ENCODE measurements at regions not wholly inside any gene's neighbourhood (a gene's known extent, or its start where the extent isn't known, plus 50 kb on each side); places are given as distances from the start of the nearest gene placed in this dataset.

DNA sequence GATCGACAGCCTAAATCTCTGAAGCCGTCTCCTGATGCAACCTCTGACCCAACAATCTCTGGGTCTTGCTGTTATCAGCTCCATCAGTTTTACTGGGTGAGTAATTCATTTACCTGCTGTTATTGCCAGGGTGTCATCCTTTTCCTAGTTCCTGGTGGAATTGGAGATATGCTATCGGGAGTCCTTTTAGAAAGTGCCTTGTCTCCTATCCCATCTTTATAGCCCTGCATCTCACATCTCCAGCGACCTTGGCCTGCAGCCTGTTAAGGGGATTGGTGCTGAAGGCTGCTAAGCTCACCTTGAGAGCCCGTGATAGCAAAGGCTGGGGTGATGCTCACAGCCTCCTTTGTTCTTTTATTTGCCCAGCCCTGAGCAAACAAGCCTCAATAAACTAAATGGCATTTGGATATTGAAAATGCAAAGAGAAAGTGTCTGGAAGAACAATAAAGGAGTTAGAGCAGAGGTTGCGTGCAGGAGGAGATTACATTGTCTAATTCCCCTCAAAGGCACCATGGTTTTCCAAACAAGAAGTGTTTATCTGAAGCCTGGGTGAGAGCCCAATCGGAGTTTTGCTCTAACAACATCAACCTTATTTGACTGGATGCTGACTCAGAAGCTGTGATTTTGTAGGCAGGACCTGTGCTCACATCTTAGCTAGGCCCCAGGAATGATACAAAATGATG lies 101.8 kb downstream of the RPLP1 start:
- H3K4me3 ChIP-seq (ENCODE audit: low read length in 2 of 2), result no peak overlapping the region
- H3K27me3 ChIP-seq (ENCODE audit: control insufficient read depth in 1 of 2, insufficient read depth in 2 of 2, low read length in 2 of 2), result no peaks in the 10 kb centered on the region
- peaks cover 10 to 11% of the 10 kb centered on the region in 2 donors for H3K9me3 ChIP-seq (ENCODE audit: control insufficient read depth in 2 of 2, low read length in 2 of 2)
- H3K4me1 ChIP-seq (ENCODE audit: control insufficient read depth, insufficient read depth, low read length), result no peaks in the 10 kb centered on the region
- no peaks in the 10 kb centered on the region for H3K36me3 ChIP-seq (ENCODE audit: control insufficient read depth in 2 of 2, insufficient read depth in 2 of 2, low read length in 2 of 2)
- H3K9ac ChIP-seq (ENCODE audit: low read length in 2 of 2), result no peak overlapping the region
- H3K27ac ChIP-seq (ENCODE audit: low read length), result no peak overlapping the region

DNA sequence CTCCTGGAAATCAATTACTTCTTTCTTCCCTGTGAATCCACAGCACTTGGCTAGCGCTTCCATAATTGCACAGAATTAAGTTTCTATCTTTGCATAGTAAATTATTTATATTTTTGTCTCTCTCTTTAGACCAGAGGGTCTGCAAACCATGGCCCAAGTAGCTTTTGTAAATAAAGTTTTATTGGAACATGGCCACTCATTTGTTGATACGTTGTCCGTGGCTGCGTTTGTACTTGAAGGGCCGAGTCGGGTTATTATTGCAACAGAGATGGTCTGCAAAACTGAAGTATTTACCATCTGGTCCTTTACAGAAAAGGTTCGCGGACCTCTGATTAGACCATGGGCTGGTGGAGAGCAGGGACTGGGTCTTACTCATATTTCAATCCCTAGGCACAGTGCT lies 102.5 kb downstream of the RPLP1 start:
- Histone ChIP-seq H3K4me3 (ENCODE audit: low read length in 2 of 2) (no peak overlapping the region), H3K27ac (ENCODE audit: low read length) (no peak overlapping the region), H3K9me3 (ENCODE audit: control insufficient read depth in 2 of 2, low read length in 2 of 2) (peaks cover 10 to 11% of the 10 kb centered on the region in 2 donors), H3K9ac (ENCODE audit: low read length in 2 of 2) (no peak overlapping the region), H3K36me3 (ENCODE audit: control insufficient read depth in 2 of 2, insufficient read depth in 2 of 2, low read length in 2 of 2) (no peaks in the 10 kb centered on the region), H3K4me1 (ENCODE audit: control insufficient read depth, insufficient read depth, low read length) (no peaks in the 10 kb centered on the region), H3K27me3 (ENCODE audit: control insufficient read depth in 1 of 2, insufficient read depth in 2 of 2, low read length in 2 of 2) (no peaks in the 10 kb centered on the region)

DNA sequence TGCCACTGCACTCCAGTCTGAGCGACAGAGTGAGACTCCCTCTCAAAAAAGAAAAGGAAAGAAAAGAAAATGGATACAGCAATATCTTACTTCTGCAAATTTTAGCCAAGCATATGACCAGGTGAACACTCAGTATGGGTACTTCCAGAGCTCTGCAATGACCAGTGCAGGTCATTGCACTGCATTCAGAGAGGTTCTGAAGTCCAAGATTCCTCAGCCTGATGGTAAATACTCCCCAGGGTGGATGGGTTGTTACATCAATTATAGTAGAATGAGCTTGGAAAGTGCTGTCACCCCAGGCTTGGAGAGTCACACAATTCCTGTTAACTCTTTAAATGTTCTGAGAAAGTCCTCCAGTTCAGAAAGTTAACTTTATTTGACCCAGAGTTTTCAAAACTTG lies 103.7 kb downstream of the RPLP1 start:
- no peak overlapping the region for H3K9ac ChIP-seq (ENCODE audit: low read length in 2 of 2)
- H3K36me3 ChIP-seq (ENCODE audit: control insufficient read depth in 2 of 2, insufficient read depth in 2 of 2, low read length in 2 of 2), result no peaks in the 10 kb centered on the region
- no peaks in the 10 kb centered on the region for H3K4me1 ChIP-seq (ENCODE audit: control insufficient read depth, insufficient read depth, low read length)
- H3K27me3 ChIP-seq (ENCODE audit: control insufficient read depth in 1 of 2, insufficient read depth in 2 of 2, low read length in 2 of 2), result peaks cover 2 to 5% of the 10 kb centered on the region in 2 donors
- no peak overlapping the region for H3K27ac ChIP-seq (ENCODE audit: low read length)
- no peak overlapping the region for H3K4me3 ChIP-seq (ENCODE audit: low read length in 2 of 2)
- peaks cover 8 to 11% of the 10 kb centered on the region in 2 donors for H3K9me3 ChIP-seq (ENCODE audit: control insufficient read depth in 2 of 2, low read length in 2 of 2)

DNA sequence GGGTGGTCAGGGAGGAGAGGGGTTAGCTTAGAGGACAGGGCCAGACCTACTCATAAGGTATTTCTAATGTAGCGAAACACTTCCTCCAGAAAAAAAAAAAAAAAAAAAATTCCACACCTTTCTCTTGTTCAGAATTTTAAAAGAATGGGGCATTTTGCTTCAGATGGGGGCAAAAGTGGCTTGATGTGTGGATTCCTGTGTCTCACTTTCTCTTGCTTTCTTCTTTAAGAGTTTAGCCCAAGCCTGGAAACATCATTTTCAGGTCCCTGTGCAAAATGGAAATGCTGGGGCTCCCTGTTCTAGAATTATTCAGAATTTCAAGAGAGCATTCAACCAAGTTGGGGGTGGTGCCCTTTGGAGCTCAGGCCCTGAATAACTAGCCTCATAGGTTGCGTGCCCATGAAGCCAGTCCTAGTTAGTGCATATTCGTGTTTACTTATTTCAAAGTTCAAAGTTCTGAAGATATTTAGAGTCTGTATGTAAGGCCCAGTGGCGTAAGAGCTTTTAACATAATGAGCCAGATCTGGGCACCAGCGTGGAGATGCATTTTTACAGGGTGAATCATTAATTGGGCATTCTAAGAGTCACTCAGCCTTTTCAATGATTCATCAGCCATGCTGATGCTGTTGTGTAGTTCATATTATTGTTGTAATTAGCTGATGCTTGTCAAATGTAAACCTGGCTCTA lies 104.5 kb downstream of the RPLP1 start:
- Histone ChIP-seq H3K4me3 (ENCODE audit: low read length in 2 of 2) (no peak overlapping the region), H3K36me3 (ENCODE audit: control insufficient read depth in 2 of 2, insufficient read depth in 2 of 2, low read length in 2 of 2) (no peaks in the 10 kb centered on the region), H3K27ac (ENCODE audit: low read length) (no peak overlapping the region), H3K9me3 (ENCODE audit: control insufficient read depth in 2 of 2, low read length in 2 of 2) (peaks cover 2 to 6% of the 10 kb centered on the region in 2 donors), H3K4me1 (ENCODE audit: control insufficient read depth, insufficient read depth, low read length) (no peaks in the 10 kb centered on the region), H3K27me3 (ENCODE audit: control insufficient read depth in 1 of 2, insufficient read depth in 2 of 2, low read length in 2 of 2) (peaks cover 2 to 9% of the 10 kb centered on the region in 2 donors), H3K9ac (ENCODE audit: low read length in 2 of 2) (no peak overlapping the region)

DNA sequence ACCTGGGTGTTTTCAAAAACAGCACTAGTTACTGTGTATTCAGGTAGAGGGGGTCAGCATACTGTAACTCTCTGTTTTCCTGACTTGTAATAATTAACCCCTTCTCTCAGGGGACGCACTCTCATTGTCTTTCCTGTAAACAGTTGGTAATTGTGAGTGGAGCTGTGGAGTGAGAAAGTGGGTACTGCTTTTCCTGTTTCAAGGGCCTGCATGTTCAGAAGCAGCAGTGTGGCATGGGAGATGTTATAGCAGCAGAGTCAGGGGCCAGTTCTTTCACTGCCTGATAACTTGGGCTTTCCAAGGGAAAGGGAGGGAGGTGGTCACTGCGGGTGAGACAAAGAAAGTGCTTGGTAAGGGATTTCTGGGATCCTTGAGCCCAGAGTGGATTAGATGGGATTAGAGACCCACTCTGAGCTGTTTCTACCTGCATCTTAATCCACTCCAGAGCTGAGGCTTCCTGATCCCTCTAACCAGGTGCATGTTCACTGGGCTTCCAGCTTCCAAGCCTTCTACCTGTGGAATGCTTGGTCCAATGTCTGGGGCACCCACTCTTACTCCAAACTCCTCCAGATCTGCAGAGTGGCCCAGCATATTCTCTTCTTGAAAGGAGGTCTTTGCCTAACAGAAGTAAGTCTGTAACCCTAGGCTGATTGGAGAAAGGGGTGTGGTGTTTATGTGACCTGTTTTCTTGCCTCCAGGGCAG lies 105.2 kb downstream of the RPLP1 start:
- H3K9ac ChIP-seq (ENCODE audit: low read length in 2 of 2), result no peak overlapping the region
- no peaks in the 10 kb centered on the region for H3K9me3 ChIP-seq (ENCODE audit: control insufficient read depth in 2 of 2, low read length in 2 of 2)
- peaks cover 2 to 9% of the 10 kb centered on the region in 2 donors for H3K27me3 ChIP-seq (ENCODE audit: control insufficient read depth in 1 of 2, insufficient read depth in 2 of 2, low read length in 2 of 2)
- H3K4me1 ChIP-seq (ENCODE audit: control insufficient read depth, insufficient read depth, low read length), result no peaks in the 10 kb centered on the region
- no peak overlapping the region for H3K4me3 ChIP-seq (ENCODE audit: low read length in 2 of 2)
- no peak overlapping the region for H3K27ac ChIP-seq (ENCODE audit: low read length)
- H3K36me3 ChIP-seq (ENCODE audit: control insufficient read depth in 2 of 2, insufficient read depth in 2 of 2, low read length in 2 of 2), result no peaks in the 10 kb centered on the region

DNA sequence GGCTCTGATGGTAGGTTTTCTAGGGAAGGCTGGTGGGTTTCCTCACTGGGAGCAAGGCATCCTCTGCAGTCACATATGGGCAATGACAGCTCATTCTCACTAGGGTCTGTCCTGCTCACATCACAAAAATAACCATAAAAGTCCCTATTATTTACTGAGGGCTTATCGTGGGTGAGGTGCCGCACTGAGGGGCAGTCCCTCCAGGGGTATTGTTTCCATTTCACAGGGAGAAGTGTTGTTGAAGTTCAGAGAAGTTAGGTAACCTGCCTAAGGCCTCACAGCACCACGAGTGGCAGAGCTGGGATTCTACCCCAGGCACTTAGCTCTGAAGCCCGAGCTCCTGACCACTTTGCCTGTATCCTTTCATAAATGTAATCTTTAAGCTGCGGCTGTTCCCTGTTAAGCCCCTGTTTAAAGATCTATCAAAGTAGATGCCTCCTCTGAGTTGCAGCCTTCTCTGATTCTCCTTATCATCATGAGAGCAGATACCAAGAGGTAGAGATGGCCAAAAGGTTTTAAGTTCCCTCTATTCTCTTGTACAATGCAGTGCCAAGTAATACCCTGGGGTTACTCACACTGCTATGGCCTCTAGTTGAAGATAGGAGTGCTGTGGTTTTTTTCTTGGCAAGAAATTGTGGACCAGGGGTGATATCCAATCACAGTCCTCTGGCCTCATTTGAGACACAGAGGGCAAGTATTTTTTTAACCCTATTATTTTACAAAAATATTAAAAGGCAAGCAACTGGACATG lies 107.0 kb downstream of the RPLP1 start:
- Histone ChIP-seq H3K4me3 (ENCODE audit: low read length in 2 of 2) (no peak overlapping the region), H3K4me1 (ENCODE audit: control insufficient read depth, insufficient read depth, low read length) (no peaks in the 10 kb centered on the region), H3K27ac (ENCODE audit: low read length) (no peak overlapping the region)

DNA sequence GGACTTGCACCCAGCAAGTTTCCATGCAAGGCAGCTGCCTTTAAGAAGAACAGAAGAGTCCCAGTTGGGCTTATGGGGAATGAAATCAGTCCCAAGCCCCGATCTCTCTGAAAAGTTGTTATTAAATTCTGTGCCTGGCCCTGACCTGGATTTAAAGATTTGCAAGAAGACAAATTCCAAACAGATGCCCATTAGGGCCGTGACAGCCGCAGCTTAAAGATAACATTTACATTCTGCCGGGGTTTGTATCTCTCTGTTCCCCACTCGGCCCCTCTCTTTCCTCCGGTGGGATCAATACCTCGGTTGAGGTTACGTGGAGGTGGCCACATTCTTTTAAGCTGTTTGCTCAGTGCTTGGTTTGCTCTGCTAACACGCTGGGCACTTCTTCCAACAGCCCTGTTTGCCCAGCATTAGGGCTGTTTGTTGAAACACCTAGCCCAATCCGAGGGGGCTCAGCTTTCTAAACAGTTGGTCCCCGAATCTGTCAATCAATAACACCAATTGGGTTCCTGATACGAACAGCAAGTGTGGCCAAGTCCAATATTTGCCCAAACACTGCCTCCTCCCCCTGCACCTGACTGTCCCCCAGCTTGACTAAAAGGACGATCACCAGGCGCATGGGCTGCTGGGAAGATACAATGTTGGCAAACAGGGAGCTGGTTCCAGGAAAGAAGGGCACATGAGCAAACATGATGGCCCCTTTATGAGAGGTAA lies 108.6 kb downstream of the RPLP1 start:
- no peaks in the 10 kb centered on the region for H3K36me3 ChIP-seq (ENCODE audit: control insufficient read depth in 2 of 2, insufficient read depth in 2 of 2, low read length in 2 of 2)
- H3K27ac ChIP-seq (ENCODE audit: low read length), result no peak overlapping the region
- H3K9ac ChIP-seq (ENCODE audit: low read length in 2 of 2), result no peak overlapping the region
- no peaks in the 10 kb centered on the region for H3K4me1 ChIP-seq (ENCODE audit: control insufficient read depth, insufficient read depth, low read length)
- peaks cover 2 to 9% of the 10 kb centered on the region in 2 donors for H3K27me3 ChIP-seq (ENCODE audit: control insufficient read depth in 1 of 2, insufficient read depth in 2 of 2, low read length in 2 of 2)
- no peak overlapping the region for H3K4me3 ChIP-seq (ENCODE audit: low read length in 2 of 2)
- H3K9me3 ChIP-seq (ENCODE audit: control insufficient read depth in 2 of 2, low read length in 2 of 2), result no peaks in the 10 kb centered on the region

More for the DNA sequence above, 107.0 kb downstream of the RPLP1 start:
- Histone ChIP-seq H3K9me3 (ENCODE audit: control insufficient read depth in 2 of 2, low read length in 2 of 2) (no peaks in the 10 kb centered on the region), H3K36me3 (ENCODE audit: control insufficient read depth in 2 of 2, insufficient read depth in 2 of 2, low read length in 2 of 2) (no peaks in the 10 kb centered on the region), H3K9ac (ENCODE audit: low read length in 2 of 2) (no peak overlapping the region), H3K27me3 (ENCODE audit: control insufficient read depth in 1 of 2, insufficient read depth in 2 of 2, low read length in 2 of 2) (peaks cover 2 to 9% of the 10 kb centered on the region in 2 donors)

DNA sequence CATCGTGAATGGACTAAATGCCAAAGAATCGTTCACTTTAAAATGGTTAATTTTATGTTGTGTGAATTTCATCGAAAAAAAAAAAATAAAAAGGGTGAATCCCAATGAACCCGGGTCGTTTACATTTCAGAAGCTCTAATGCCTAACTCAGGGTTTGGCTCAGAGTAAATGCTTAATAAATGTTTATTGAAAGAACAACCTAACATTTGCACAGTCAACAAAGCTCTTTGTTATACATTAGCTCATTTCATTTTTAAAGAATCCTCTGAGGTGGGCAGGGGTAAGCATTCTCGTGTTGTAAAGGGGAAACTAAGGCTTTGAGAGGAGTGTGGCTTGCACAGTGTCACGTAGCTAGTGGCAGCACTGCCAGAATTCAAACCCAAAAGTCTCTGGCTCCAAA lies 109.5 kb downstream of the RPLP1 start:
- H3K36me3 ChIP-seq (ENCODE audit: control insufficient read depth in 2 of 2, insufficient read depth in 2 of 2, low read length in 2 of 2), result no peaks in the 10 kb centered on the region
- H3K27ac ChIP-seq (ENCODE audit: low read length), result no peak overlapping the region
- H3K9ac ChIP-seq (ENCODE audit: low read length in 2 of 2), result no peak overlapping the region
- H3K4me1 ChIP-seq (ENCODE audit: control insufficient read depth, insufficient read depth, low read length), result no peaks in the 10 kb centered on the region
- no peak overlapping the region for H3K4me3 ChIP-seq (ENCODE audit: low read length in 2 of 2)
- no peaks in the 10 kb centered on the region for H3K9me3 ChIP-seq (ENCODE audit: control insufficient read depth in 2 of 2, low read length in 2 of 2)
- peaks cover 2 to 9% of the 10 kb centered on the region in 2 donors for H3K27me3 ChIP-seq (ENCODE audit: control insufficient read depth in 1 of 2, insufficient read depth in 2 of 2, low read length in 2 of 2)

DNA sequence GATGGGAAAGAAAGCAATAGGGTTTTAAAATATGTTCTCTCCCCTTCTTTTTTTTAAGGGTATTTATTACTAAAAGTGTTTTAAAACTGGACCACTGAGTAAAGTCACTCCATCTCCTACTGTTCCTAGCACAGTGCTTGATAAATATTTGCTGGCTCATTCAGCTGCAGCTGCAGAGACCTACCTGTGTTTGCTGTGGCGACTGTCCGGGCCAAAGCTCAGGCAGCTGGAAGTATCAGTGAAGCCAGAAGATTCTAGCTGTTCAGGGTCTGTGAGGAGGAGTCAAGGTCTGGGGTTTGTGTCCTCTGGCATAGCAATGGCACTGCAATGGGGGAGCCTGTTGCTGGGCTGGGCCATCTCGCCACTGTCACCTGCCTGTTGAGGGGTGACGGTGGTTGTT lies 109.9 kb downstream of the RPLP1 start:
- no peaks in the 10 kb centered on the region for H3K9me3 ChIP-seq (ENCODE audit: control insufficient read depth in 2 of 2, low read length in 2 of 2)
- H3K27ac ChIP-seq (ENCODE audit: low read length), result no peak overlapping the region
- H3K27me3 ChIP-seq (ENCODE audit: control insufficient read depth in 1 of 2, insufficient read depth in 2 of 2, low read length in 2 of 2), result peaks cover 2 to 9% of the 10 kb centered on the region in 2 donors
- H3K36me3 ChIP-seq (ENCODE audit: control insufficient read depth in 2 of 2, insufficient read depth in 2 of 2, low read length in 2 of 2), result no peaks in the 10 kb centered on the region
- H3K4me1 ChIP-seq (ENCODE audit: control insufficient read depth, insufficient read depth, low read length), result no peaks in the 10 kb centered on the region
- no peak overlapping the region for H3K9ac ChIP-seq (ENCODE audit: low read length in 2 of 2)
- H3K4me3 ChIP-seq (ENCODE audit: low read length in 2 of 2), result no peak overlapping the region

DNA sequence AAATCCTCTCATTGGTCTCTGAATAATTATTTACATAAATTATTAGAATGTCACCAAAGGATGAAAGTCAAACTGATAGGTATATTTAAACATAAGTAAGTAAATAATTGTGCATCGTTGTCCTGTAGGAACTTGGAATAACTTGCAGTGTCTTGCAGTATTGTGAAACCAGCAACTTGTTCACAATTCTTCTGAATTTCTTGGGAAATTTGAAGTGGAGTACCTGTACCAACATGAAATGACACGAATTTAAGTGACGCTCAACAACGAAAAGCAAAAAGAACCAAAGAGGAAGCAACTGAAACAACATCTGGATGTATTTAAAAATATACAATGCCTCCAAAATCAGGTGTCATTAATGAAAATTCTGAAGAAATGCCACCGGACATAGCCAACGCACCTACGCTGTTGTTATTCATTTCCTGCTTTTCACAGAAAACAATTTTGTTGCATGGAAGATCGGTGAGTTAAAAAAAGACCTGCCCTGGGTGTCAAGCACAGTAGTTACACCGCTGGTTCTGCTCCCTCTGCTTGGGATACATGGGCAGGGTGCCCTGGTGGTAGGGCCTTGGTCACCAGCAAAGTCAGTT lies 112.5 kb downstream of the RPLP1 start:
- no peak overlapping the region for H3K27ac ChIP-seq (ENCODE audit: low read length)
- no peaks in the 10 kb centered on the region for H3K9me3 ChIP-seq (ENCODE audit: control insufficient read depth in 2 of 2, low read length in 2 of 2)
- H3K27me3 ChIP-seq (ENCODE audit: control insufficient read depth in 1 of 2, insufficient read depth in 2 of 2, low read length in 2 of 2), result peaks cover 2 to 9% of the 10 kb centered on the region in 2 donors
- no peaks in the 10 kb centered on the region for H3K36me3 ChIP-seq (ENCODE audit: control insufficient read depth in 2 of 2, insufficient read depth in 2 of 2, low read length in 2 of 2)
- no peak overlapping the region for H3K4me3 ChIP-seq (ENCODE audit: low read length in 2 of 2)
- H3K9ac ChIP-seq (ENCODE audit: low read length in 2 of 2), result no peak overlapping the region
- H3K4me1 ChIP-seq (ENCODE audit: control insufficient read depth, insufficient read depth, low read length), result no peaks in the 10 kb centered on the region

All from stomach smooth muscle (tissue), 2 donors.